Keratinocyte (primary cell): ENCODE measurements at regions not wholly inside any gene's neighbourhood (a gene's known extent, or its start where the extent isn't known, plus 50 kb on each side); places are given as distances from the start of the nearest gene placed in this dataset.

Experiments
- DNase-seq: peaks from one replicate; pipeline ENCODE4 v3.0.0-alpha.2; 2011; ENCODE audit warnings: low read depth, missing footprints, low spot score
- FAIRE-seq: peaks from 2 replicates; lab custom pipeline; 2011; peaks lifted over from hg19 to GRCh38; lab: Jason Lieb, UNC
- H2AFZ ChIP-seq: 2 replicates; pipeline ENCODE4 v1.6.0; 2012; ENCODE audit warnings: low read length, control low read depth, inconsistent platforms; ENCODE audit not compliant: control insufficient read depth
- H3K27ac ChIP-seq: 2 replicates; pipeline ENCODE4 v1.5.1; 2011; ENCODE audit warnings: low read length; ENCODE audit not compliant: control insufficient read depth, insufficient read depth
- H3K27me3 ChIP-seq: 3 replicates; pipeline ENCODE4 v1.6.0; 2011; ENCODE audit warnings: low read length; ENCODE audit not compliant: control insufficient read depth, insufficient read depth; ENCODE audit errors: extremely low read depth
- H3K36me3 ChIP-seq, 2 experiments: 2 replicates in 1 of 2; 3 replicates in 1 of 2; pipeline ENCODE4 v1.5.1; 2011; ENCODE audit warnings: low read length in 2 of 2, mild to moderate bottlenecking in 1 of 2; ENCODE audit not compliant: control insufficient read depth in 2 of 2, insufficient read depth in 2 of 2; ENCODE audit errors: extremely low read depth in 1 of 2
- H3K4me1 ChIP-seq: 3 replicates; pipeline ENCODE4 v1.5.1; 2011; ENCODE audit warnings: low read length; ENCODE audit not compliant: control insufficient read depth, insufficient read depth; ENCODE audit errors: extremely low read depth
- H3K4me2 ChIP-seq: 3 replicates; pipeline ENCODE4 v1.6.0; 2011; ENCODE audit warnings: low read depth, low read length; ENCODE audit not compliant: control insufficient read depth, insufficient read depth; ENCODE audit errors: extremely low read depth
- H3K4me3 ChIP-seq, 3 experiments: fragments of 200-600 bp in 1 of 3; sonication (generic) in 1 of 3; 2 replicates in 2 of 3; 3 replicates in 1 of 3; pipeline ENCODE4 v1.5.1; 2011 to 2016; ENCODE audit warnings: low read length in 3 of 3, mild to moderate bottlenecking in 3 of 3, control low read depth in 2 of 3, inconsistent platforms in 1 of 3, low read depth in 1 of 3, mixed read lengths in 1 of 3, mixed run types in 1 of 3, moderate library complexity in 1 of 3; ENCODE audit not compliant: control insufficient read depth in 2 of 3, insufficient read depth in 2 of 3; ENCODE audit errors: extremely low read depth in 1 of 3
- H3K79me2 ChIP-seq: 2 replicates; pipeline ENCODE4 v1.6.0; 2012; ENCODE audit warnings: low read length; ENCODE audit not compliant: control insufficient read depth, insufficient read depth
- H3K9ac ChIP-seq: 3 replicates; pipeline ENCODE4 v1.6.0; 2011; ENCODE audit warnings: low read length; ENCODE audit not compliant: control insufficient read depth, insufficient read depth; ENCODE audit errors: extremely low read depth
- H3K9me1 ChIP-seq: 3 replicates; pipeline ENCODE4 v1.6.0; 2011; ENCODE audit warnings: low read length; ENCODE audit not compliant: control insufficient read depth, insufficient read depth; ENCODE audit errors: extremely low read depth
- H3K9me3 ChIP-seq: 2 replicates; pipeline ENCODE4 v1.5.1; 2012; ENCODE audit warnings: low read depth, low read length; ENCODE audit not compliant: control insufficient read depth
- H4K20me1 ChIP-seq: 3 replicates; pipeline ENCODE4 v1.6.0; 2011; ENCODE audit warnings: low read length; ENCODE audit not compliant: control insufficient read depth, insufficient read depth; ENCODE audit errors: extremely low read depth
- EZH2 ChIP-seq: IDR thresholded peaks from one replicate; pipeline ENCODE4 v1.6.1; 2012; ENCODE audit warnings: inconsistent platforms, mild to moderate bottlenecking, low read length, moderate library complexity
- dilution Hi-C: fragments of 300-500 bp; cut with MboI; formaldehyde crosslinking; loops from one replicate; pipeline ENCODE4 v1.7.0; 2020; ENCODE audit warnings: low sequenced_read_pairs; ENCODE audit not compliant: extremely low pct_ligation_motif_present
- TF ChIP-seq, protein P1 (sequence below), 3 experiments: IDR thresholded peaks in 1 of 3; conservative IDR thresholded peaks in 1 of 3; optimal IDR thresholded peaks in 1 of 3; 2 replicates in 2 of 3; 3 replicates in 1 of 3; pipeline versions ENCODE3 to v1.5.1; 2011; ENCODE audit warnings: low read length in 3 of 3, mild to moderate bottlenecking in 3 of 3, moderate library complexity in 2 of 3, control low read depth in 1 of 3, inconsistent platforms in 1 of 3; ENCODE audit not compliant: insufficient read depth in 2 of 3; ENCODE audit errors: extremely low read depth in 1 of 3

DNA sequence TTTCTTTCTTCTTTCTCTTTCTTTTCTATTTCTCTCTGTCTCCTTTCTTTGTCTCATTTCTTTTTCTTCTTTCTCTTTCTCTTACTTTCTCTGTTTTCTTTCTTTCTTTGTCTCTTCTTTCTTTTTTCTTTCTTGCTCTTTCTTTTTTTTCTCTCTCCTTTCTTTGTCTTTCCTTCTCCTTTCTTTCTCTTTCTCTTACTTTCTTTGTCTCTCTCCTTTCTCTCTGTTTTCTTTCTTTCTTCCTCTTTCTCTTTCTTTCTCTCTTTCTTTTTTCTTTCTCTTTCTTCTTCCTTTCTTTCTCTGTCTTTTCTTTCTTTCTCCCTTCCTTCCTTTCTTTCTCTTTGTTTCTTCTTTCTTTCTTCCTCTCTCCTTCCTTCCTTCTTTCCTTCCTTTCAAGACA is 184.8 kb downstream of the CRLF2 start:
- Histone ChIP-seq H3K4me1 (no peaks in the 10 kb centered on the region), H3K36me3 (no peaks in the 10 kb centered on the region), H3K9me3 (peaks cover 5% of the 10 kb centered on the region), H4K20me1 (no peaks in the 10 kb centered on the region), H3K4me3 (no peak overlapping the region), H3K9me1 (no peaks in the 10 kb centered on the region), H3K4me2 (no peak overlapping the region), H2AFZ (no peak overlapping the region), H3K9ac (no peak overlapping the region), H3K27me3 (no peaks in the 10 kb centered on the region), H3K27ac (no peak overlapping the region), H3K79me2 (no peaks in the 10 kb centered on the region)
- TF ChIP-seq, protein P1, sequence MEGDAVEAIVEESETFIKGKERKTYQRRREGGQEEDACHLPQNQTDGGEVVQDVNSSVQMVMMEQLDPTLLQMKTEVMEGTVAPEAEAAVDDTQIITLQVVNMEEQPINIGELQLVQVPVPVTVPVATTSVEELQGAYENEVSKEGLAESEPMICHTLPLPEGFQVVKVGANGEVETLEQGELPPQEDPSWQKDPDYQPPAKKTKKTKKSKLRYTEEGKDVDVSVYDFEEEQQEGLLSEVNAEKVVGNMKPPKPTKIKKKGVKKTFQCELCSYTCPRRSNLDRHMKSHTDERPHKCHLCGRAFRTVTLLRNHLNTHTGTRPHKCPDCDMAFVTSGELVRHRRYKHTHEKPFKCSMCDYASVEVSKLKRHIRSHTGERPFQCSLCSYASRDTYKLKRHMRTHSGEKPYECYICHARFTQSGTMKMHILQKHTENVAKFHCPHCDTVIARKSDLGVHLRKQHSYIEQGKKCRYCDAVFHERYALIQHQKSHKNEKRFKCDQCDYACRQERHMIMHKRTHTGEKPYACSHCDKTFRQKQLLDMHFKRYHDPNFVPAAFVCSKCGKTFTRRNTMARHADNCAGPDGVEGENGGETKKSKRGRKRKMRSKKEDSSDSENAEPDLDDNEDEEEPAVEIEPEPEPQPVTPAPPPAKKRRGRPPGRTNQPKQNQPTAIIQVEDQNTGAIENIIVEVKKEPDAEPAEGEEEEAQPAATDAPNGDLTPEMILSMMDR (optimal IDR thresholded peaks at IDR 0.05 in 1 of 3, IDR thresholded peaks at IDR 0.05 in 1 of 3, conservative IDR thresholded peaks at IDR 0.05 in 1 of 3; ENCODE audit: extremely low read depth in 1 of 3, insufficient read depth in 2 of 3, low read length in 3 of 3), result no peak
- no peak for TF ChIP-seq EZH2
- no peak for DNase-seq
- FAIRE-seq, result no peak
- dilution Hi-C loops, result no loop called here

DNA sequence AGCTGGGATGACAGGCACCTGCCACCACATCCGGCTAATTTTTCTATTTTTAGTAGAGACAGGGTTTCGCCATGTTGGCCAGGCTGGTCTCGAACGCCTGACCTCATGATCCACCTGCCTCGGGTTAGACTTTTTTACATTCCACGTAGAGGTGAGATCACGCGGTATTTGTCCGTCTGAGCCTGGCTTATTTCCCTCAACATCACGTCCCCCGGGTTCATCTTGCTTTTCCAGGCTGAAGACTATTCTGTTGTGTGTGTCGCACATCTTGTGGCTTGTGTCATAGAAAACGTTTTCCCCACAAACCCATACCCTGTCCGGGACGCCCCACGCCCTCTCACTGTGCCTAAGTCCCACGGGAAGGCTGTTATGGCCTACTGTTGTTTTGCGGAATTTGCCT is 185.3 kb downstream of the CRLF2 start:
- Histone ChIP-seq H3K4me3 (no peak overlapping the region), H3K36me3 (no peaks in the 10 kb centered on the region), H2AFZ (no peak overlapping the region), H3K4me2 (no peak overlapping the region), H4K20me1 (no peaks in the 10 kb centered on the region), H3K9ac (no peak overlapping the region), H3K9me3 (peaks cover 5% of the 10 kb centered on the region), H3K27ac (no peak overlapping the region), H3K79me2 (no peaks in the 10 kb centered on the region), H3K27me3 (no peaks in the 10 kb centered on the region), H3K9me1 (no peaks in the 10 kb centered on the region), H3K4me1 (no peaks in the 10 kb centered on the region)
- no peak for DNase-seq
- dilution Hi-C loops, result no loop called here
- no peak for FAIRE-seq
- TF ChIP-seq EZH2, result no peak
- TF ChIP-seq, protein P1 (optimal IDR thresholded peaks at IDR 0.05 in 1 of 3, IDR thresholded peaks at IDR 0.05 in 1 of 3, conservative IDR thresholded peaks at IDR 0.05 in 1 of 3; ENCODE audit: extremely low read depth in 1 of 3, insufficient read depth in 2 of 3, low read length in 3 of 3), result no peak
